HG03045 (cell line): ENCODE measurements at regions not wholly inside any gene's neighbourhood (a gene's known extent, or its start where the extent isn't known, plus 50 kb on each side); places are given as distances from the start of the nearest gene placed in this dataset.
"Not testable (repeated sequence)": the region's sequence is repeated elsewhere in the genome, so short reads cannot be mapped to it uniquely, and the experiment has no call there.

Experiments used
- ATAC-seq: cut with Tn5 transposase; IDR thresholded peaks from one replicate; pipeline ENCODE4 v1.9.1; 2021; ENCODE audit warnings: mild to moderate bottlenecking, moderate library complexity; ENCODE audit not compliant: unreplicated experiment

DNA sequence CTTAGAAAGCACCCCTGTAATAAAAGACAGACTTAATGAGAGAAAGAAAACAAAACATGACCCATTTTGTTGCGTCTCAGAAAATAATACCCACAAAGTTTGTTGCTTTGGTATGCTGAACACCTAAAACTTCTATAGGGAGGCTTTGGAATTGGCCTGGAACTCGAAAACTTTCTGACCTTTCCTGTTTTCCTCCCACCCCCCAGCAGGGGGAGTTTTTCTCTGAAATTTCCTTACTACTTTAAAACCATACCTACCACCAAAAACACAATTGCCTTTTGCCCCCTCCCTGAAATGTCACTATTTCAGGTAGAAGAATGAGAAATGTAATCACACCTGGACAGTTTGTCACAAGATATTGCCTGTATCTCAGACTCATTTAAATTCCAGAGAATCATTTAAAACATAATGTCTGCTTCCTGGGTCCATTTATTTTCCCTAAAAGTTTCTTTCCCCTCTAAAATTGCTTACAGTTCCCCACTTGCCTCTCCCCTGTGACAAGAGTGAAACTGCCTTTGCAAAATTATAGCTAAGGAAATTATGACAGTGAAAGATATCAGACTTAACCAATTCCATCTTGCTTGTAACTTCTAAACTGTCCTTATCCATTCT is 2700.2 kb downstream of the PCDH9 start:
- ATAC-seq: peak; percentile 53

GRCh38 chr13:64528838-64529237 is 2701.3 kb downstream of the PCDH9 start:
- no peak for ATAC-seq

- no peak for ATAC-seq
These were observed 2702.6 kb downstream of the PCDH9 start for GRCh38 chr13:64527561-64527960.

DNA sequence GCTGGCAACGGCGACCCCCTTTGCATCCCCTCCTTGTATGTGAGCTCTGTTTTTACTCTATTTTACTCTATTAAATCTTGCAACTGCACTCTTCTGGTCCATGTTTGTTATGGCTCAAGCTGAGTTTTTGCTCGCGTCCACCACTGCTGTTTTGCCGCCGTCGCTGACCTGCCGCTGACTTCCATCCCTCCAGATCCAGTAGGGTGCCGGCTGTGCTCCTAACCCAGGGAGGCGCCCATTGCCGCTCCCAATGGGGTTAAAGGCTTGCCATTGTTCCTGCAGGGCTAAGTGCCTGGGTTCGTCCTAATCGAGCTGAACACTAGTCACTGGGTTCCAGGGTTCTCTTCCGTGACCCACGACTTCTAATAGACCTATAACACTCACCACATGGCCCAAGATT is 2704.4 kb downstream of the PCDH9 start:
- no peak for ATAC-seq

DNA sequence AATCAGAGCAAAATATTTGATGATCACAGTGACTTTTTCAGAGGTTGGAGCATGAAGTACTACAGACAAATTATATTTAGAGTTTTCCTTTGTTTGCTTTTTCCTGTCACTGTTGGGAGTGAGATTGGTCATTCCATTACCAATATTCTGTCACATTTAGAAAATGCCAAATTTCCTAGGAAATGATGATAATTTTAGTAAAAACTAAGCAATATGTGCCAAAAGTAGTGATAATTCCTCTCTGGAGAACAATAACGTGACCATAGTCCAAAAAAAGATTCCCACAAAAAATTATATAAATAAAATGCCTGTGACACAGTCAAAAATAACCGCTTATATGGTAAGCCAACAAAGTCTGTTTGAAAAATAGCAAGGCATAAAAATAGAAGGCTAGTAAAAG is 2719.4 kb downstream of the PCDH9 start:
- ATAC-seq: no peak

GRCh38 chr13:64506246-64506645 is 2723.9 kb downstream of the PCDH9 start:
- no peak for ATAC-seq

- ATAC-seq: no peak
These were observed 2724.7 kb downstream of the PCDH9 start for GRCh38 chr13:64505336-64505910.

GRCh38 chr13:64488731-64489130 is 2741.4 kb downstream of the PCDH9 start:
- no peak for ATAC-seq

- ATAC-seq: no peak
These were observed 2747.8 kb downstream of the PCDH9 start for GRCh38 chr13:64482373-64482772.

DNA sequence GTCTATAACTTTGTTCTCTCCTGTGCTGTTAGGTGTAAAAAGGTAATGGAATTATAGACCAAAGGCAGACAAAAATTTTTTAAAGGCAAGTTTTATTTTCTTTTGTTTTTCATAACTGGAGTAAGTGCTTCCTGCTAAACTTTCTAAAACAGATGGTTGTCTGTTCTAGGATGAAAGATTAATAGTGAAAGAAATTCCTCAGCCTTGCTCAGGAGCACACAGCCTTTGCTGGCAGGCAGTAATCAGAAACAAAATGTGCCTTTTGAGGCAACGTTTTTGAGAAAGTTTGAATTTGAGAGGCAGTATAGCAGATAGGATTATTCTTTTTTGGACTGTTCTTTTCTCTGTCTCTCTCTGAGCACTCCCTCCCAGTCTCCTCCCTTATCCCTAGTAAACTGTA is 2749.5 kb downstream of the PCDH9 start:
- ATAC-seq: no peak

GRCh38 chr13:64480211-64480610 is 2749.9 kb downstream of the PCDH9 start:
- ATAC-seq: no peak

DNA sequence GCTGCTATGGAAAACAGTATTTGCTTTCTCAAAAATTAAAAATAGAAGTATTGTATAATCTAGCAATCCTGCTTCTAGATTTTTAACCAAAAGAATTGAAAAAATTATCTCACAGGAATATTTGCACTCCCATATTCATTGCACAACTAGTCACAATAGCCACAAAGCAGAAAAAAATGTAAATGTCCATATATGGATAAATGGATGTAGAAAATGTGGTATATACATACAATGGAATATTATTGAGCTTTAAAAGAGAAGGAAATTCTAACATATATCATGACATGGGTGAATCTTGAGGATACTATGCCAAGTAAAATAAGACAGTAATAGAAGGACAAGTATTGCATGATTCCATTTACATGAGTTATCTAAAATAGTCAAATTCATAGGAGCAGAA is 2753.0 kb downstream of the PCDH9 start:
- ATAC-seq: no peak

DNA sequence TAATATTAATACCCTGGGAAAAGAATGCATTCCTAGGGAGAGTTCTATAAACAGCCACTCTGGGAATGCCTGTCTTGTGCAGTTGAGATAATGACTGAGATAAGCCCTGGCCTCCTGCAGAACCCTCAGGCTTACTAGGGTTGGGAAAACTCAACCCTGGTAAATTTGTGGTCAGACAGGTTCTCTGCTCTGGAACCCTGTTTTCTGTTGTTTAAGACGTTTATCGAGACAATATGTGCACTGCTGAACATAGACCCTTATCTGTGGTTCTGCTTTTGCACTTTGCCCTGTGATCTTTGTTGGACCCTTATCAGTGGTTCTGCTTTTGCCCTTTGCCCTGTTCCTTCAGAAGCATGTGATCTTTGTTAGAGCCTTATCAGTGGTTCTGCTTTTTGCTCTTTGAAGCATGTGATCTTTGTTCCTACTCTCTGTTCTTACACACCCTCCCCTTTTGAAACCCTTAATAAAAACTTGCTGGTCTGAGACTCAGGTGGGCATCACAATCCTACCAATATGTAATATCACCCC is 2754.0 kb downstream of the PCDH9 start:
- ATAC-seq: not testable (repeated sequence)

DNA sequence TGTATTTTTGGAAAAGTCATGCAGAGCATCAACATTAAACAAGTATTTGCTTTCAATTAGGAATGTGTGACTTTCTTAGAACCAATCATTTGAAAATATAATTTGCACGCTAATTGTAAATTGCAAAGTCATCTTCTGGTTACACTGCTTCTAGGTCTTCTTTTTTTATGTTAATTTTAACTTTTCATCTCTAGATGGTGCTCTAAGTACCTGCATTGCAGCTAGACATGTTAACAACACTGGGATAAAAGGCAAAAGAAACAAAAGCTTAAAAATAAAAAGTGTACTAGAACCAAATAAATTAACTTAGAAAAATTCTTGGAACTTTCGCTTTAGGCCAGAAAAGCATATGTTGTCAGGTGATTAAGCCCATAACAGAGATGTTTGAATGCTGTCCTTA is 2758.2 kb downstream of the PCDH9 start:
- no peak for ATAC-seq

GRCh38 chr13:64470751-64471150 is 2759.4 kb downstream of the PCDH9 start:
- no peak for ATAC-seq

DNA sequence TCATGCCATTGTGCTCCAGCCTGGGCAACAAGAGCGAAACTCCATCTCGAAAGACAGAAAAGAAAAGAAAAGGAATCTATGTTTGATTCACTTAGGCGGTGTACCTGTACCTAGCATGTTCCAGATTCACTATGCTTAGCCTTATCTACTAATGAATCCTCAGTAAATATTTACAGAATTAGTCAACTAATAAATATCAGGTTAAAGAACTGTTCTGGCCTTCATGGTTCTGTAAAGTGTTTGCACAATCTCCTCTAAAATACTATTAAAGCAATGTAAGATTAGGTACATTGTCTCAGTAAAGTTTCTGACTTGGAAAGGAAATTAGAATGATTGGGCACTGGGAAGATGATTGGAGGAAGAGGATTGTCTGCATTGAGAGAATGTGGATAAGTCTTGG is 2770.4 kb downstream of the PCDH9 start:
- no peak for ATAC-seq

- ATAC-seq: no peak
These were observed 2772.2 kb downstream of the PCDH9 start for GRCh38 chr13:64457976-64458375.

GRCh38 chr13:64455124-64455523 is 2775.0 kb downstream of the PCDH9 start:
- ATAC-seq: no peak

GRCh38 chr13:64453831-64454230 is 2776.3 kb downstream of the PCDH9 start:
- no peak for ATAC-seq

DNA sequence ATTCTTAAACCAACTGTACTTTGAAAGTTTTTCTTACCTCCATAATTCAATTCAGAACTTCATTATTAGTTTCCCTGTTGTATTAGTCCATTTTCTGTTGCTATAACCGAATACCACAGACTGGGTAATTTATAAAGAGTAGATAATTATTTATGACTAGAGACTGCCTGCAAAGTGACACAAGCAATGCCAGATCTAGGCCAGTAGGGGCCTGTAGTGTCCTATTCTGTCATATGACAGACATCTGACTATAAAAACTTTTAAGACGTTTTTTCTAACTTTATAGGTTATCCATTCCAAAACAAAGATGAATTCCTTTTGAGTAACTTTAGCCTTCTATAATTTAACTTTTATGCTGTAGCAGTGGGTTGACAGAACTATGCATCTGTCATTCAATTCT is 2783.8 kb downstream of the PCDH9 start:
- no peak for ATAC-seq

DNA sequence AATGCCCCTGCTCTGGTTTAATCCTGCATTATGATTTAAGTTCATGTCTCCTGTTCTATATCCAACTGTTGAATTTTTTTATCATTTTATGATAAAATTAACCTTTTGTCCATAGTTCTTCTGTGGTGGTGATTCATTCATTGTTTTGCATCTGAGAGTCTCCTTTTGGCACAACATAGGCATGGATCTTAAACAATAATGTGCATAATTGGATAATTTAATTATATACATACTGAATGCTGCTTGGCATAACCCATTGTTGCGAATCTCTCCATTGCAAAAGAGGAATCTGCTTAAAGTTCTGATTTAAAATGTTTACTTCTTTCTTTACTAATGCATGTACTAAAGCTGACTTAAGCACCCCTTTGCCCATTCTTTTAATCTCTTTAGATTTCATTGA is 2788.4 kb downstream of the PCDH9 start:
- no peak for ATAC-seq

- ATAC-seq: no peak
These were observed 2792.1 kb downstream of the PCDH9 start for GRCh38 chr13:64438084-64438483.

- ATAC-seq: no peak
These were observed 2800.4 kb downstream of the PCDH9 start for GRCh38 chr13:64429691-64430090.
